ENCODE measurements at regions not wholly inside any gene's neighbourhood (a gene's known extent, or its start where the extent isn't known, plus 50 kb on each side); places are given as distances from the start of the nearest gene placed in this dataset.

- no peak overlapping the region for H3K4me3 Mint-ChIP-seq
- no peaks in the 10 kb centered on the region for H3K9me3 Mint-ChIP-seq
- no peaks in the 10 kb centered on the region for H3K27me3 Mint-ChIP-seq (ENCODE audit: low read depth)
- no peak for TF ChIP-seq CTCF (IDR thresholded peaks at IDR 0.05; ENCODE audit: unreplicated experiment in 3 of 3)
- H3K27ac Mint-ChIP-seq = peak overlapping the region in 2 of 3 experiments; percentile 79 to 80
- H3K4me1 Mint-ChIP-seq = peaks cover 24% of the 10 kb centered on the region
- H3K36me3 Mint-ChIP-seq (ENCODE audit: low read depth) = no peaks in the 10 kb centered on the region
These were observed 501.5 kb upstream of the THBS1 start for GRCh38 chr15:39079296-39079847.

- H3K9me3 Mint-ChIP-seq = no peaks in the 10 kb centered on the region
- no peaks in the 10 kb centered on the region for H3K27me3 Mint-ChIP-seq (ENCODE audit: low read depth)
- no peak overlapping the region for H3K27ac Mint-ChIP-seq
- H3K4me1 Mint-ChIP-seq = peaks cover 31% of the 10 kb centered on the region
- no peaks in the 10 kb centered on the region for H3K36me3 Mint-ChIP-seq (ENCODE audit: low read depth)
- TF ChIP-seq CTCF (IDR thresholded peaks at IDR 0.05; ENCODE audit: unreplicated experiment in 3 of 3) = no peak
- H3K4me3 Mint-ChIP-seq = no peak overlapping the region
These were observed 497.7 kb upstream of the THBS1 start for GRCh38 chr15:39083213-39083612.

- peak overlapping the region; percentile 8 to 79 (median 8) for H3K27ac Mint-ChIP-seq
- H3K4me1 Mint-ChIP-seq = peaks cover 15% of the 10 kb centered on the region
- no peaks in the 10 kb centered on the region for H3K9me3 Mint-ChIP-seq
- H3K27me3 Mint-ChIP-seq (ENCODE audit: low read depth) = no peaks in the 10 kb centered on the region
- H3K36me3 Mint-ChIP-seq (ENCODE audit: low read depth) = no peaks in the 10 kb centered on the region
- H3K4me3 Mint-ChIP-seq = no peak overlapping the region
- no peak for TF ChIP-seq CTCF (IDR thresholded peaks at IDR 0.05; ENCODE audit: unreplicated experiment in 3 of 3)
These were observed 496.0 kb upstream of the THBS1 start for GRCh38 chr15:39084674-39085530.

- H3K27ac Mint-ChIP-seq = no peak overlapping the region
- no peaks in the 10 kb centered on the region for H3K27me3 Mint-ChIP-seq (ENCODE audit: low read depth)
- no peaks in the 10 kb centered on the region for H3K36me3 Mint-ChIP-seq (ENCODE audit: low read depth)
- H3K9me3 Mint-ChIP-seq = no peaks in the 10 kb centered on the region
- no peak overlapping the region for H3K4me3 Mint-ChIP-seq
- H3K4me1 Mint-ChIP-seq = peaks cover 15% of the 10 kb centered on the region
- no peak for TF ChIP-seq CTCF (IDR thresholded peaks at IDR 0.05; ENCODE audit: unreplicated experiment in 3 of 3)
These were observed 494.2 kb upstream of the THBS1 start for GRCh38 chr15:39086641-39087040.

- Mint-ChIP-seq H3K9me3 (no peaks in the 10 kb centered on the region), H3K27ac (no peak overlapping the region), H3K36me3 (ENCODE audit: low read depth) (no peaks in the 10 kb centered on the region), H3K4me3 (no peak overlapping the region), H3K27me3 (ENCODE audit: low read depth) (no peaks in the 10 kb centered on the region), H3K4me1 (peaks cover 15% of the 10 kb centered on the region)
- no peak for TF ChIP-seq CTCF (IDR thresholded peaks at IDR 0.05; ENCODE audit: unreplicated experiment in 3 of 3)
These were observed 492.7 kb upstream of the THBS1 start for GRCh38 chr15:39088156-39088555.

- no peak overlapping the region for H3K27ac Mint-ChIP-seq
- H3K4me1 Mint-ChIP-seq = peaks cover 18% of the 10 kb centered on the region
- no peak for TF ChIP-seq CTCF (IDR thresholded peaks at IDR 0.05; ENCODE audit: unreplicated experiment in 3 of 3)
- H3K4me3 Mint-ChIP-seq = no peak overlapping the region
- no peaks in the 10 kb centered on the region for H3K9me3 Mint-ChIP-seq
- no peaks in the 10 kb centered on the region for H3K27me3 Mint-ChIP-seq (ENCODE audit: low read depth)
- no peaks in the 10 kb centered on the region for H3K36me3 Mint-ChIP-seq (ENCODE audit: low read depth)
These were observed 488.5 kb upstream of the THBS1 start for GRCh38 chr15:39092354-39092753.
